Esophagus squamous epithelium (tissue), 5 donors: ENCODE measurements at regions not wholly inside any gene's neighbourhood (a gene's known extent, or its start where the extent isn't known, plus 50 kb on each side); places are given as distances from the start of the nearest gene placed in this dataset.
"Not testable (repeated sequence)": the region's sequence is repeated elsewhere in the genome, so short reads cannot be mapped to it uniquely, and the experiment has no call there.

Source experiments
- DNase-seq: peaks from one replicate; lab custom pipeline; 2025; lab: John Stamatoyannopoulos, UW
- H3K27ac ChIP-seq, 4 donors: fragments of 200-600 bp; sonication (generic); one replicate each; pipeline ENCODE4 v1.5.1; 2016 to 2019; ENCODE audit warnings: mild to moderate bottlenecking in 1 of 4
- H3K27me3 ChIP-seq, 4 donors: fragments of 200-600 bp; sonication (generic); 1 replicate in 3 of 4; 2 replicates in 1 of 4; pipeline versions ENCODE4 v1.5.1 to v1.6.0; 2017 to 2021; ENCODE audit warnings: antibody characterized with exemption in 1 of 4
- H3K36me3 ChIP-seq, 3 donors: fragments of 200-600 bp; sonication (generic); one replicate each; pipeline ENCODE4 v1.5.1; 2016 to 2019
- H3K4me1 ChIP-seq, 3 donors: fragments of 200-600 bp; sonication (generic); one replicate each; pipeline ENCODE4 v1.5.1; 2017 to 2019
- H3K4me3 ChIP-seq, 4 donors: fragments of 200-600 bp; sonication (generic); 1 replicate in 3 of 4; 2 replicates in 1 of 4; pipeline ENCODE4 v1.5.1; 2016 to 2019; ENCODE audit warnings: mild to moderate bottlenecking in 2 of 4, moderate library complexity in 1 of 4
- H3K9me3 ChIP-seq, 3 donors: fragments of 200-600 bp; sonication (generic); one replicate each; pipeline ENCODE4 v1.5.1; 2016 to 2019
- CTCF ChIP-seq, 6 experiments: fragments of 450-650 bp in 4 of 6; fragments of 200-600 bp in 2 of 6; sonication (generic) in 2 of 6; IDR thresholded peaks; one replicate each; pipeline ENCODE4 v1.5.1; 2016 to 2019; ENCODE audit warnings: antibody characterized with exemption in 6 of 6, mild to moderate bottlenecking in 4 of 6, moderate library complexity in 4 of 6
- POLR2A ChIP-seq, 4 donors: fragments of 450-650 bp; IDR thresholded peaks; one replicate each; pipeline ENCODE4 v1.6.1; 2017; ENCODE audit warnings: antibody characterized with exemption in 4 of 4, mild to moderate bottlenecking in 4 of 4, moderate library complexity in 3 of 4
- WGBS, 2 donors: methylation state at CpG; one replicate each; pipeline ENCODE4 v1.1.5; 2018; 5-methylcytosine and 5-hydroxymethylcytosine counted together
- intact Hi-C: fragments of 100-400 bp; cut with DNase I; formaldehyde crosslinking; loops from one replicate; pipeline ENCODE4 v1.15.0; 2022
- donor health status: DM: yes; HTN: yes; CAD: no.

GRCh38 chr20:51169813-51170212, 146.9 kb upstream of the KCNG1 start:
- no peaks in the 10 kb centered on the region for H3K9me3 ChIP-seq
- peaks cover 0 to 28% (median 0%) of the 10 kb centered on the region in 4 donors for H3K27me3 ChIP-seq
- DNase-seq = no peak
- 76 to 84% methylated on average over 3 of the region's 3 CpGs for WGBS, 2 donors
- TF ChIP-seq POLR2A (IDR thresholded peaks at IDR 0.05) = no peak
- no peak for TF ChIP-seq CTCF (IDR thresholded peaks at IDR 0.05)
- no peaks in the 10 kb centered on the region for H3K4me1 ChIP-seq
- intact Hi-C loops = no loop called here
- H3K27ac ChIP-seq = no peak overlapping the region
- H3K36me3 ChIP-seq = no peaks in the 10 kb centered on the region
- H3K4me3 ChIP-seq = no peak overlapping the region

- H3K36me3 ChIP-seq, intact Hi-C loops, H3K27ac ChIP-seq, DNase-seq, H3K4me1 ChIP-seq, H3K9me3 ChIP-seq, H3K4me3 ChIP-seq: not testable (repeated sequence)
- WGBS, 2 donors = 81 to 94% methylated on average over 4 of the region's 4 CpGs
- H3K27me3 ChIP-seq = peaks cover 0 to 35% (median 0%) of the 10 kb centered on the region in 4 donors
Measured at GRCh38 chr20:51167911-51168310, 145.0 kb upstream of the KCNG1 start.

DNA sequence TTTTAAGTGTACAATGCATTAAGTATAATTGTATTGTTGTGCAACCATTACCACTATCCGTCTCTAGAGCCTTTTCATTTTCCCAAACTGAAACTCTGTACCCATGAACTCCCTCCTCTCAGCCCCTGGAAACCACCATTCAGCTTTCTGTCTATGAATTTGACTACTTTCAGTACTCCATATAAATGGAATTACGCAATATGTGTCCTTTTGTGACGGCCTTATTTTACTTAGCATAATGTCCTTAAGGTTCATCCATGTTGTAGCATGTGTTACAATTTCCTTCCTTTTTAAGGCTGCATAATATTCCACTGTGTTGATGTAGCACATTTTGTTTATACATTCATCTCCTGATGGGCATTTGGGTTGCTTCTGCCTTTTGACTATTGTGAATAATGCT, 143.6 kb upstream of the KCNG1 start:
- no peaks in the 10 kb centered on the region for H3K4me1 ChIP-seq

GRCh38 chr20:51165131-51165530, 142.2 kb upstream of the KCNG1 start:
- no peak overlapping the region for H3K4me3 ChIP-seq
- no peak for TF ChIP-seq CTCF (IDR thresholded peaks at IDR 0.05)
- no peak for TF ChIP-seq POLR2A (IDR thresholded peaks at IDR 0.05)
- H3K4me1 ChIP-seq = no peaks in the 10 kb centered on the region
- H3K27me3 ChIP-seq = peaks cover 0 to 43% (median 0%) of the 10 kb centered on the region in 4 donors
- intact Hi-C loops = no loop called here
- H3K27ac ChIP-seq = no peak overlapping the region
- H3K36me3 ChIP-seq = no peaks in the 10 kb centered on the region
- no peaks in the 10 kb centered on the region for H3K9me3 ChIP-seq
- no peak for DNase-seq
- WGBS, 2 donors = 74 to 81% methylated on average over 9 of the region's 9 CpGs

More for the DNA sequence above, 143.6 kb upstream of the KCNG1 start:
- WGBS, 2 donors = 50 to 55% methylated on average over 3 of the region's 3 CpGs
- DNase-seq = no peak
- Histone ChIP-seq H3K27me3 (peaks cover 0 to 35% (median 0%) of the 10 kb centered on the region in 4 donors), H3K27ac (no peak overlapping the region), H3K4me3 (no peak overlapping the region), H3K9me3 (no peaks in the 10 kb centered on the region), H3K36me3 (no peaks in the 10 kb centered on the region)
- intact Hi-C loops = no loop called here
- TF ChIP-seq POLR2A (IDR thresholded peaks at IDR 0.05) (no peak), CTCF (IDR thresholded peaks at IDR 0.05) (no peak)

GRCh38 chr20:51164731-51165130, 141.8 kb upstream of the KCNG1 start:
- 90 to 100% methylated on average over 2 of the region's 2 CpGs for WGBS, 2 donors
- H3K4me1 ChIP-seq = no peaks in the 10 kb centered on the region
- DNase-seq = no peak
- H3K9me3 ChIP-seq = no peaks in the 10 kb centered on the region
- intact Hi-C loops = no loop called here
- TF ChIP-seq CTCF (IDR thresholded peaks at IDR 0.05) (no peak), POLR2A (IDR thresholded peaks at IDR 0.05) (no peak)
- no peak overlapping the region for H3K27ac ChIP-seq
- peaks cover 0 to 45% (median 0%) of the 10 kb centered on the region in 4 donors for H3K27me3 ChIP-seq
- H3K36me3 ChIP-seq = no peaks in the 10 kb centered on the region
- H3K4me3 ChIP-seq = no peak overlapping the region
